ENCODE measurements at regions not wholly inside any gene's neighbourhood (a gene's known extent, or its start where the extent isn't known, plus 50 kb on each side); places are given as distances from the start of the nearest gene placed in this dataset.

- Mint-ChIP-seq H3K9me3 (no peaks in the 10 kb centered on the region), H3K27me3 (ENCODE audit: low read depth) (no peaks in the 10 kb centered on the region), H3K36me3 (ENCODE audit: low read depth) (no peaks in the 10 kb centered on the region), H3K27ac (no peak overlapping the region), H3K4me3 (no peak overlapping the region), H3K4me1 (ENCODE audit: low read depth) (no peaks in the 10 kb centered on the region)
- intact Hi-C loops (cut with micrococcal nuclease) = no loop called here
- no peak for DNase-seq
- CTCF ChIA-PET = no interaction called here
Measured at GRCh38 chr1:82612986-82613385, 812.3 kb downstream of the ADGRL2 start.

- Mint-ChIP-seq H3K27me3 (ENCODE audit: low read depth) (peaks cover 5% of the 10 kb centered on the region), H3K27ac (no peak overlapping the region), H3K36me3 (ENCODE audit: low read depth) (no peaks in the 10 kb centered on the region), H3K4me3 (no peak overlapping the region), H3K4me1 (ENCODE audit: low read depth) (no peaks in the 10 kb centered on the region), H3K9me3 (no peaks in the 10 kb centered on the region)
- CTCF ChIA-PET = no interaction called here
- no peak for DNase-seq
- intact Hi-C loops (cut with micrococcal nuclease) = no loop called here
Measured at GRCh38 chr1:82606546-82606945, 805.8 kb downstream of the ADGRL2 start.

DNA sequence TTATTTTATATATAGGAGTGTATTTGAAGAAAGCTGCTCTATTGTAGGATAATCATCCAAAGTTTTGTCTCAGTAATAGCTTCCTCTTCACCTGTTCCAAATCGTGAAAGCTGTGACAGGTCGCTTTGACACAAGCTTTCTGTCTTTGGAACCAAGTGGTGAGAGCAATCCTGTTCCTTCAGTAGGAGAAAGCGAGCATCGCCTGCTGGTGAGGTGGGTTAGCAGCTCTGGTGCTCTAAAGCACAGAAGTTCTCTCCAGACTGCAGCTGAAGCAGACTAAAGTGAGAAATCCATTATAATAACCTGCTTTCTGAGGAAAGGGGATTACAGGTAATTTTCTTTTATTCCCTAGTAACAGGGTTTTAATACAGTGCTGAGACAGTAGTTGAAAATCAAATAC is 803.8 kb downstream of the ADGRL2 start:
- Mint-ChIP-seq H3K27me3 (ENCODE audit: low read depth) (peaks cover 5% of the 10 kb centered on the region), H3K9me3 (no peaks in the 10 kb centered on the region), H3K27ac (no peak overlapping the region), H3K36me3 (ENCODE audit: low read depth) (no peaks in the 10 kb centered on the region), H3K4me3 (no peak overlapping the region), H3K4me1 (ENCODE audit: low read depth) (no peaks in the 10 kb centered on the region)
- intact Hi-C loops (cut with micrococcal nuclease) = no loop called here
- CTCF ChIA-PET = no interaction called here
- DNase-seq = no peak

DNA sequence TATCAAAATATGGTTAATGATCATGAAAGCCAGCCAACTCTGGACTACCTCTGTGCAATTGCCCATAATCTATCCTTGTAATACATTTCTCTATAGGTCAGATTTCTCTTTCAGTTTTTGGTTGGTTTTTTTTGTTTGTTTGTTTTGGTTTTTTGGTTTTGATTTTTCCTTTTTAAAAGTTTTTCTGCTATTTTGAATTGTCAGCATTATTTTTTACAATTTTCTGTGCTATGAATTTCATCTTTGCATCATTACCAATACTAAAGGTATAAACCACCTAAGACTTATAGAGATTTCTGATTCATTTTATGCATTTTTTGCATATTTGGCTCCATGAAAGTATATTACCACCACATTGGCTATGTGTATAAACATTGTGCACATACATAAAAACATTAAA is 799.6 kb downstream of the ADGRL2 start:
- no peak for DNase-seq
- H3K27me3 Mint-ChIP-seq (ENCODE audit: low read depth) = peaks cover 2% of the 10 kb centered on the region
- no peak overlapping the region for H3K4me3 Mint-ChIP-seq
- intact Hi-C loops (cut with micrococcal nuclease) = no loop called here
- peaks cover 6% of the 10 kb centered on the region for H3K4me1 Mint-ChIP-seq (ENCODE audit: low read depth)
- no peak overlapping the region for H3K27ac Mint-ChIP-seq
- CTCF ChIA-PET = no interaction called here
- H3K36me3 Mint-ChIP-seq (ENCODE audit: low read depth) = no peaks in the 10 kb centered on the region
- no peaks in the 10 kb centered on the region for H3K9me3 Mint-ChIP-seq

DNA sequence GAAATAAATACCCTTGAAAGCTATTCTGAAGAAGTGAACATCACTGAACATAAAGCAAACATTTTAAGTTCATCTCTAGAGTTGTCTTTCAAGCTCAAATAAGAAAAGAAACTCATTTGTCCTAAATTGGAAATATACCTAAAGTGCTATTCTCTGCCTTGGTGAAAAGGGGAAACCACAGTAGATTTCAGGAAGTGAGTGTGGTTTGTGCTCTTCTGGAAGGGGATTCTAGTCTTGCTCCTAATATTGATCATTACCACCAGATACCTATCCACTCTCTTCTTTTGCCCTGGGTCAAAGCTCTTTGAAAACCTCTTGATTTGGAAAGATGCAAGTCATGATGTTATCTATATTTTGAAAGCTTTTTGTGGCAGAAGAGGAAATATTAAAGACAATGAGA is 798.1 kb downstream of the ADGRL2 start:
- no peaks in the 10 kb centered on the region for H3K36me3 Mint-ChIP-seq (ENCODE audit: low read depth)
- intact Hi-C loops (cut with micrococcal nuclease) = no loop called here
- CTCF ChIA-PET = no interaction called here
- no peak overlapping the region for H3K4me3 Mint-ChIP-seq
- peaks cover 2% of the 10 kb centered on the region for H3K27me3 Mint-ChIP-seq (ENCODE audit: low read depth)
- DNase-seq = no peak
- H3K4me1 Mint-ChIP-seq (ENCODE audit: low read depth) = peaks cover 6% of the 10 kb centered on the region
- H3K27ac Mint-ChIP-seq = no peak overlapping the region
- H3K9me3 Mint-ChIP-seq = no peaks in the 10 kb centered on the region

GRCh38 chr1:82598337-82598736 is 797.6 kb downstream of the ADGRL2 start:
- Mint-ChIP-seq H3K36me3 (ENCODE audit: low read depth) (no peaks in the 10 kb centered on the region), H3K9me3 (no peaks in the 10 kb centered on the region), H3K4me3 (no peak overlapping the region), H3K27me3 (ENCODE audit: low read depth) (peaks cover 2% of the 10 kb centered on the region), H3K4me1 (ENCODE audit: low read depth) (peaks cover 6% of the 10 kb centered on the region), H3K27ac (no peak overlapping the region)
- CTCF ChIA-PET = no interaction called here
- no peak for DNase-seq
- intact Hi-C loops (cut with micrococcal nuclease) = no loop called here

GRCh38 chr1:82597649-82598048 is 796.9 kb downstream of the ADGRL2 start:
- intact Hi-C loops (cut with micrococcal nuclease) = no loop called here
- no peak overlapping the region for H3K27ac Mint-ChIP-seq
- H3K9me3 Mint-ChIP-seq = no peaks in the 10 kb centered on the region
- DNase-seq = no peak
- peaks cover 6% of the 10 kb centered on the region for H3K4me1 Mint-ChIP-seq (ENCODE audit: low read depth)
- no peak overlapping the region for H3K4me3 Mint-ChIP-seq
- CTCF ChIA-PET = interaction anchor here (0.6 kb wide), 1 partner anchor 55 kb away, joined by 3 read pairs; no protein-coding TSS in a partner anchor
- H3K27me3 Mint-ChIP-seq (ENCODE audit: low read depth) = peaks cover 2% of the 10 kb centered on the region
- H3K36me3 Mint-ChIP-seq (ENCODE audit: low read depth) = no peaks in the 10 kb centered on the region

DNA sequence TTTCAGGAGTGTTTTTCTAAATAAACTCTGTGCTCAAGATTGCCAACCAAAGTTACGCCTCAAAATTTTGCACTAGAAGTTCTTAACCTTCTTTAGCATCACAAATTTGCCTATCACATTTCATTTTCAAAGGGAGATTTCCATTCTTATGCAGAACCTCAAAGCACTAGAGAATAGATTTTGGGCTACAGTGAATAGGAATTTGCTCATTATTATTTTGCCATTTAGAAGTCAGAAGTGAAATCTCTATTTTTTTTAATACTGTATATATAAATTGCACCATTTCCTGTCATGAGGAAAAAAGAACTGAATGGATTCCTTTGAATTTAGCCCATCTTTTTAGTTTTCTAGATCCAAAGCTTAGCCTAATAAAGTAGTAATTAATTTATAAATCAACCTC is 796.4 kb downstream of the ADGRL2 start:
- CTCF ChIA-PET = interaction anchor here (0.6 kb wide), 1 partner anchor 54 kb away, joined by 3 read pairs; no protein-coding TSS in a partner anchor
- Mint-ChIP-seq H3K4me3 (no peak overlapping the region), H3K9me3 (no peaks in the 10 kb centered on the region), H3K36me3 (ENCODE audit: low read depth) (no peaks in the 10 kb centered on the region), H3K4me1 (ENCODE audit: low read depth) (peaks cover 6% of the 10 kb centered on the region), H3K27me3 (ENCODE audit: low read depth) (no peaks in the 10 kb centered on the region), H3K27ac (no peak overlapping the region)
- intact Hi-C loops (cut with micrococcal nuclease) = no loop called here
- DNase-seq = no peak

DNA sequence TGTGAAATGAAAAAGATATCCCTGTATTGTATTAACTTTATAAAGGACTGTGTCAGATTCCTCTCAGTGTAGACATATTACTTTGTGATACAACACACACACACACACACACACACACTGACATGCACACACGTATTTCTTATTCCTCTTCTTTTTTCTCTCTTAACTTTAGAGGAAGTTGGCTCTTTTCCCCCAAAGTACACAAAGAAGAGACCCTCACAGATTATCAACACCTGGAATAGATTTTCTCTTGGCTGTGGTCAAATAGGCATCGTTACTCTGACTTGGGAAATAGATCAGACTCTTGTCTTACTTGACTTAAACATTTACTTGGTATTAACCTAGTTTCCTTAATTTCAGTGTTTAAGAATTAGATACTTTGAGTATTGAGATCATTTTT is 792.8 kb downstream of the ADGRL2 start:
- Mint-ChIP-seq H3K27me3 (ENCODE audit: low read depth) (no peaks in the 10 kb centered on the region), H3K9me3 (no peaks in the 10 kb centered on the region), H3K27ac (no peak overlapping the region), H3K4me1 (ENCODE audit: low read depth) (peaks cover under 1% of the 10 kb centered on the region), H3K36me3 (ENCODE audit: low read depth) (no peaks in the 10 kb centered on the region), H3K4me3 (no peak overlapping the region)
- CTCF ChIA-PET = interaction anchor here (0.6 kb wide), 1 partner anchor 621 kb away, joined by 3 read pairs; no protein-coding TSS in a partner anchor
- DNase-seq = no peak
- intact Hi-C loops (cut with micrococcal nuclease) = no loop called here

DNA sequence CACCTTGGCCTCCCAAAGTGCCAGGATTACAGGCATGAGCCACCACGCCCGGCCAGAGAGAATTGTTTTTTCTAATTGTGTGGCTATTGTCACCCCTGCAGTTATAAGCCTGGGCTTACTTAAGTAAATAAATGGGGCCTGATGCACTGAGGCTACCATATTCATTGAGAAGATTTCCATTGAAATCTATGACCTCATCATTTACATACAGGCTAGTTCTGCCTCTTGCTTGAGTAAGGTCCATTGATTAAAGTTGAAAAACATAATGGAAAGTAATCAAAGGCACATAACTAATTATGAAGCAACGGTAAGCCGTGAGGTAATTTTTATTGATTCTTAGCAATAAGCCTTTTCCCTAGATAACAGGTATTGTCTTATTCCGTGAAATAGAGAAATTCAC is 788.9 kb downstream of the ADGRL2 start:
- Mint-ChIP-seq H3K36me3 (ENCODE audit: low read depth) (no peaks in the 10 kb centered on the region), H3K9me3 (no peaks in the 10 kb centered on the region), H3K4me3 (no peak overlapping the region), H3K27me3 (ENCODE audit: low read depth) (no peaks in the 10 kb centered on the region), H3K4me1 (ENCODE audit: low read depth) (no peaks in the 10 kb centered on the region), H3K27ac (no peak overlapping the region)
- no peak for DNase-seq
- CTCF ChIA-PET = no interaction called here
- intact Hi-C loops (cut with micrococcal nuclease) = no loop called here

DNA sequence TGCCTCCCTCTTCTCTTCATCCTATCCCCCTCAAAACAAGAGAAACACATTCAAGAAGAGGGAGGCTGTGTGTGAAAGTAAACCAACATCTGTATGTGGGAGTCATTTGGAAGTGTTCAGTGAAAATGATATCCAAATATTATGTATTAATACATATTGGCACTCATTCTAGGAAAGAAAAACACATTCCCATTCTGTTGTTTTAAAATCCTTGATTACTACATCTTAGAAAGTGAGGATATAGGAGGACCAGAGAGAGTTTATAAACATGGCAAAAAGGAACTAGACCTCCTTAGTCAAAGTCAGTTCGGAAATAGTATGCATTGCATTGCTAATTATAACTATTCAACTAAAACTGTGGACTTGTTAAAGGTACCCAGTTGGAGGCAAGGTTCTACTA is 786.6 kb downstream of the ADGRL2 start:
- Mint-ChIP-seq H3K27ac (no peak overlapping the region), H3K9me3 (no peaks in the 10 kb centered on the region), H3K36me3 (ENCODE audit: low read depth) (no peaks in the 10 kb centered on the region), H3K4me3 (no peak overlapping the region), H3K4me1 (ENCODE audit: low read depth) (no peaks in the 10 kb centered on the region), H3K27me3 (ENCODE audit: low read depth) (no peaks in the 10 kb centered on the region)
- CTCF ChIA-PET = no interaction called here
- DNase-seq = no peak
- intact Hi-C loops (cut with micrococcal nuclease) = no loop called here

DNA sequence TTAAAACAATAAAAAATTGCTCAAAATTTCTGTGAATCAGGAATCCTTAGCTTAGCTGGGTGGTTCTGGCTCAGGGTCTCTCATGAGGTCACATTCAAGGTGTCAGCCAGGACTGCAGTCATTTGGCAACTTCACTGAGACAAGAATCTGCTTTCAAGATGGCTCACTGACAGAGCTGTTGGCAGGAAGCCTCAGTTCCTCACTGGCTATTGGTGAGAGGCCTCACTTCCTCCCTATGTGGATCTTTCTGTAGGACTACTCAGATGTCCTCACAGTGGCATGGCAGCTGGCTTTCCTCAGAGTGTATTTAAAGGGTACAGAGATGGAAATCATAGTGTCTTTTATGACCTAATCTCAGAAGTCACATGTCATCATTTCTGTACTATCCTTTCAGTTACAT is 785.7 kb downstream of the ADGRL2 start:
- intact Hi-C loops (cut with micrococcal nuclease) = no loop called here
- CTCF ChIA-PET = no interaction called here
- Mint-ChIP-seq H3K4me3 (no peak overlapping the region), H3K27ac (no peak overlapping the region), H3K9me3 (no peaks in the 10 kb centered on the region), H3K36me3 (ENCODE audit: low read depth) (no peaks in the 10 kb centered on the region), H3K4me1 (ENCODE audit: low read depth) (no peaks in the 10 kb centered on the region), H3K27me3 (ENCODE audit: low read depth) (no peaks in the 10 kb centered on the region)
- no peak for DNase-seq

GRCh38 chr1:82582347-82582746 is 781.6 kb downstream of the ADGRL2 start:
- H3K36me3 Mint-ChIP-seq (ENCODE audit: low read depth) = no peaks in the 10 kb centered on the region
- H3K4me3 Mint-ChIP-seq = no peak overlapping the region
- intact Hi-C loops (cut with micrococcal nuclease) = no loop called here
- no peak overlapping the region for H3K27ac Mint-ChIP-seq
- DNase-seq = no peak
- no peaks in the 10 kb centered on the region for H3K27me3 Mint-ChIP-seq (ENCODE audit: low read depth)
- CTCF ChIA-PET = no interaction called here
- no peaks in the 10 kb centered on the region for H3K9me3 Mint-ChIP-seq
- H3K4me1 Mint-ChIP-seq (ENCODE audit: low read depth) = no peaks in the 10 kb centered on the region
